ENCODE measurements at regions not wholly inside any gene's neighbourhood (a gene's known extent, or its start where the extent isn't known, plus 50 kb on each side); places are given as distances from the start of the nearest gene placed in this dataset.

DNA sequence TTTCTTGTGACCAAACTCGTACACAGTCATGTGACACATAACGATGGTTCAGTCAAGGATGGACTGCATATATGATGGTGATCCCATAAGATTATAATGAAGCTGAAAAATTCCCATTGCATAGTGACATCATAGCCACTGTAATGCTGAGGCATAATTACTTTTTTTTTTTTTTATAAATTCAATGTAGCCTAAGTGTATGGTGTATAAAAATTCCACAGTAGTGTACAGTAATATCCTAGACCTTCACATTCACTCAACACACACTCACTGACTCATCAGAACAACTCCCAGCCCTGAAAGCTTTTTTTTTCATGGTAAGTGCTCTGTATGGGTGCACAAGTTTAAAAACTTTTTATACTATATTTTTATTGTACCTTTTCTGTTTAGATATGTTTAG lies 105.0 kb downstream of the AREG start:
- TF ChIP-seq CTCF (IDR thresholded peaks at IDR 0.05): no peak
- TF ChIP-seq EP300 (IDR thresholded peaks at IDR 0.05): no peak
- no peak for TF ChIP-seq POLR2A (IDR thresholded peaks at IDR 0.05)
- TF ChIP-seq POLR2AphosphoS5 (IDR thresholded peaks at IDR 0.05): no peak

Data from gastroesophageal sphincter (tissue), 3 donors.